IMR-90 (cell line): ENCODE measurements at regions not wholly inside any gene's neighbourhood (a gene's known extent, or its start where the extent isn't known, plus 50 kb on each side); places are given as distances from the start of the nearest gene placed in this dataset.

Experiments used
- ATAC-seq: fragments of 200-7000 bp; cut with Tn5 transposase; 2 replicates; pipeline ENCODE4 v1.9.1; 2020; ENCODE audit warnings: low read depth, mild to moderate bottlenecking, moderate library complexity
- BruUV-seq: library from RNA; stranded (reverse); fragments of 400-500 nt; replicated peaks from 2 replicates; lab custom pipeline; 2021; lab: Mats Ljungman, UMichigan
- CTCF ChIA-PET: fragments of 300-600 bp; formaldehyde crosslinking; extraction: SDS; loops from one replicate; lab custom pipeline; 2021; ENCODE audit warnings: antibody characterized with exemption; lab: Yijun Ruan, JAX
- POLR2A ChIA-PET: fragments of 300-600 bp; sonication (Branson Sonifier 250); formaldehyde crosslinking; loops from one replicate; lab custom pipeline; 2022; ENCODE audit warnings: antibody characterized with exemption; ENCODE audit not compliant: unreplicated experiment; lab: Charles Lee
- DNase-seq: peaks from one replicate; pipeline ENCODE4 v3.0.0; 2013
- H2AFZ ChIP-seq: replicated peaks from 2 replicates; pipeline ENCODE3; 2013; ENCODE audit warnings: low read length, mild to moderate bottlenecking; ENCODE audit not compliant: poor library complexity
- H2AK5ac ChIP-seq: 2 replicates; pipeline ENCODE4 v1.6.1; 2013; ENCODE audit warnings: low read depth, low read length, inconsistent platforms
- H2AK9ac ChIP-seq: replicated peaks from 2 replicates; pipeline ENCODE3; 2013; ENCODE audit warnings: mild to moderate bottlenecking, low read depth, low read length, moderate library complexity; ENCODE audit not compliant: poor library complexity
- H2BK120ac ChIP-seq: 2 replicates; pipeline ENCODE4 v1.6.1; 2013; ENCODE audit warnings: low read depth, low read length, inconsistent platforms
- H2BK15ac ChIP-seq: 3 replicates; pipeline ENCODE4 v1.6.1; 2013; ENCODE audit warnings: low read depth, low read length, inconsistent platforms
- H2BK20ac ChIP-seq: 2 replicates; pipeline ENCODE4 v1.6.1; 2013; ENCODE audit warnings: low read depth, mild to moderate bottlenecking, inconsistent platforms, low read length, moderate library complexity
- H2BK5ac ChIP-seq: 2 replicates; pipeline ENCODE4 v1.6.1; 2013; ENCODE audit warnings: mild to moderate bottlenecking, low read depth, low read length, inconsistent platforms; ENCODE audit not compliant: poor library complexity, severe bottlenecking
- H3K14ac ChIP-seq: replicated peaks from 2 replicates; pipeline ENCODE4 v1.6.1; 2013; ENCODE audit warnings: low read depth, low read length, inconsistent platforms
- H3K18ac ChIP-seq: 2 replicates; pipeline ENCODE4 v1.6.1; 2013; ENCODE audit warnings: low read depth, low read length, control low read depth
- H3K23ac ChIP-seq: 2 replicates; pipeline ENCODE4 v1.6.1; 2013; ENCODE audit warnings: low read depth, low read length, inconsistent platforms
- H3K27ac ChIP-seq: 2 replicates; pipeline ENCODE4 v1.5.1; 2013; ENCODE audit warnings: mild to moderate bottlenecking, control low read depth, low read length; ENCODE audit not compliant: insufficient read depth
- H3K27me3 ChIP-seq: 2 replicates; pipeline ENCODE4 v1.6.1; 2013; ENCODE audit warnings: low read length; ENCODE audit not compliant: control insufficient read depth, insufficient read depth
- H3K36me3 ChIP-seq: 2 replicates; pipeline ENCODE4 v1.6.1; 2013; ENCODE audit warnings: low read length, mixed read lengths; ENCODE audit not compliant: control insufficient read depth, insufficient read depth
- H3K4ac ChIP-seq: 2 replicates; pipeline ENCODE4 v1.6.1; 2013; ENCODE audit warnings: low read depth, low read length, inconsistent platforms
- H3K4me1 ChIP-seq: 2 replicates; pipeline ENCODE4 v1.6.1; 2013; ENCODE audit warnings: low read length, mixed read lengths; ENCODE audit not compliant: control insufficient read depth, insufficient read depth
- H3K4me2 ChIP-seq: 2 replicates; pipeline ENCODE4 v1.6.1; 2013; ENCODE audit warnings: low read depth, mild to moderate bottlenecking, control low read depth, low read length, moderate library complexity
- H3K4me3 ChIP-seq: 2 replicates; pipeline ENCODE4 v1.5.1; 2013; ENCODE audit warnings: low read depth, mild to moderate bottlenecking, control low read depth, low read length, moderate library complexity; ENCODE audit not compliant: insufficient read depth
- H3K56ac ChIP-seq: 2 replicates; pipeline ENCODE4 v1.6.1; 2013; ENCODE audit warnings: low read length, inconsistent platforms; ENCODE audit not compliant: insufficient read depth; ENCODE audit errors: extremely low read depth
- H3K79me1 ChIP-seq, 2 experiments: 2 replicates each; pipeline ENCODE4 v1.6.1; 2013; ENCODE audit warnings: low read length in 2 of 2, inconsistent platforms in 1 of 2, low read depth in 1 of 2
- H3K9ac ChIP-seq: 2 replicates; pipeline ENCODE4 v1.6.1; 2013; ENCODE audit warnings: low read depth, low read length, control low read depth
- H3K9me1 ChIP-seq: 2 replicates; pipeline ENCODE4 v1.6.1; 2013; ENCODE audit warnings: low read length, inconsistent platforms; ENCODE audit not compliant: insufficient read depth
- H3K9me3 ChIP-seq: 2 replicates; pipeline ENCODE4 v1.6.1; 2013; ENCODE audit warnings: low read length; ENCODE audit not compliant: control insufficient read depth, insufficient read depth
- H4K20me1 ChIP-seq: 2 replicates; pipeline ENCODE4 v1.6.1; 2013; ENCODE audit warnings: low read length, inconsistent platforms; ENCODE audit not compliant: insufficient read depth
- H4K5ac ChIP-seq: 2 replicates; pipeline ENCODE4 v1.6.1; 2013; ENCODE audit warnings: mild to moderate bottlenecking, low read depth, low read length, control low read depth
- H4K8ac ChIP-seq, 2 experiments: 2 replicates each; pipeline ENCODE4 v1.6.1; 2013; ENCODE audit warnings: low read depth in 2 of 2, low read length in 2 of 2, control low read depth in 1 of 2, inconsistent platforms in 1 of 2
- H4K91ac ChIP-seq: 2 replicates; pipeline ENCODE4 v1.6.1; 2013; ENCODE audit warnings: low read depth, low read length, inconsistent platforms; ENCODE audit not compliant: insufficient read depth
- MAFK ChIP-seq: IDR thresholded peaks from 2 replicates; pipeline ENCODE4 v1.6.1; 2012; ENCODE audit warnings: low read depth, low read length, improper control_type of control experiment
- dilution Hi-C: fragments of 300-500 bp; cut with HindIII; formaldehyde crosslinking; loops from one replicate; pipeline ENCODE4 v1.14.3; 2018; ENCODE audit warnings: low sequenced_read_pairs; ENCODE audit not compliant: unreplicated experiment
- in situ Hi-C: fragments of 300-500 bp; cut with MboI; formaldehyde crosslinking; loops from 3 replicates; pipeline ENCODE4 v1.14.3; 2019; ENCODE audit warnings: low sequenced_read_pairs, inconsistent platforms, mixed read lengths
- intact Hi-C: fragments of 100-400 bp; cut with micrococcal nuclease; formaldehyde crosslinking; loops from 2 replicates; pipeline ENCODE4 v1.10.0; 2022

DNA sequence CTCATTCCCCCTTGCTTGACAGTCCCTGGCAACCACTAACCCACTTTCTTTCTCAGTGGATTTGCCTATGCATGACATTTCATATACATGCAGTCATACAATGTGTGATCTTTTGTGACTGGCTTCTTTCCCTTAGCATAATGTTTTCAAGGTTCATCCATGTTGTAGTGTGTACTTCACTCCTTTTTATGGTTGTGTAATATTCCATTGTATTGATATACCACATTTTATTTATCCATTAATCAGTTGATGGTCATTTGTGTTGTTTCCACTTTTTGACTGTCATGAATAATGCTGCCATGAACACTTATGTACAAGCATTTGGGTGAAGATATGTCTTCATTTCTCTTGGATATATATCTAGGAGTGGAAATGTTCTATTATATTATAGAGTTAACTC lies 127.7 kb upstream of the GRIK3 start:
- no peak overlapping the region for H3K4me3 ChIP-seq
- no peaks in the 10 kb centered on the region for H3K79me1 ChIP-seq
- no peak overlapping the region for H4K91ac ChIP-seq
- no peak overlapping the region for H3K27ac ChIP-seq
- no peak overlapping the region for H2BK120ac ChIP-seq
- in situ Hi-C loops (no loop called here), intact Hi-C loops (no loop called here), dilution Hi-C loops (no loop called here)
- TF ChIP-seq MAFK = no peak
- no TSS peak for BruUV-seq
- no peaks in the 10 kb centered on the region for H3K9me1 ChIP-seq
- no peak overlapping the region for H2AK9ac ChIP-seq
- H4K20me1 ChIP-seq = no peaks in the 10 kb centered on the region
- no peak overlapping the region for H3K4ac ChIP-seq
- ATAC-seq (no peak), DNase-seq (no peak)
- H2BK5ac ChIP-seq = no peak overlapping the region
- H4K8ac ChIP-seq = no peak overlapping the region
- no peak overlapping the region for H2AK5ac ChIP-seq
- no peaks in the 10 kb centered on the region; the same call in 1 of the 2 replicates for H3K9me3 ChIP-seq
- no peak overlapping the region for H4K5ac ChIP-seq
- no peak overlapping the region for H3K23ac ChIP-seq
- H3K4me1 ChIP-seq = no peaks in the 10 kb centered on the region
- no peak overlapping the region for H3K4me2 ChIP-seq
- H3K14ac ChIP-seq = no peak overlapping the region
- no peak overlapping the region for H2AFZ ChIP-seq
- H2BK20ac ChIP-seq = no peak overlapping the region
- H3K36me3 ChIP-seq = no peaks in the 10 kb centered on the region
- H3K9ac ChIP-seq = no peak overlapping the region
- POLR2A ChIA-PET = no interaction called here
- CTCF ChIA-PET = no interaction called here
- H3K18ac ChIP-seq = no peak overlapping the region
- H2BK15ac ChIP-seq = no peak overlapping the region
- no peak overlapping the region for H3K56ac ChIP-seq
- H3K27me3 ChIP-seq = no peaks in the 10 kb centered on the region
